GM18508 (cell line): ENCODE measurements at regions not wholly inside any gene's neighbourhood (a gene's known extent, or its start where the extent isn't known, plus 50 kb on each side); places are given as distances from the start of the nearest gene placed in this dataset.
"Not testable (repeated sequence)": the region's sequence is repeated elsewhere in the genome, so short reads cannot be mapped to it uniquely, and the experiment has no call there.

ENCODE experiments used
- ATAC-seq: cut with Tn5 transposase; IDR thresholded peaks from one replicate; pipeline ENCODE4 v1.9.1; 2021; ENCODE audit warnings: moderate number of reproducible peaks; ENCODE audit not compliant: insufficient read depth, unreplicated experiment

- ATAC-seq, result no peak
These were observed 256.4 kb upstream of the ARHGEF26 start for GRCh38 chr3:153864793-153865192.

- ATAC-seq, result no peak
These were observed 254.3 kb upstream of the ARHGEF26 start for GRCh38 chr3:153866901-153867300.

- not testable (repeated sequence) for ATAC-seq
These were observed 246.8 kb upstream of the ARHGEF26 start for GRCh38 chr3:153874348-153874747.

- ATAC-seq, result no peak
These were observed 240.7 kb upstream of the ARHGEF26 start for GRCh38 chr3:153880493-153880892.

- no peak for ATAC-seq
These were observed 240.0 kb upstream of the ARHGEF26 start for GRCh38 chr3:153881201-153881600.

- ATAC-seq, result no peak
These were observed 235.8 kb upstream of the ARHGEF26 start for GRCh38 chr3:153885359-153885758.

- no peak for ATAC-seq
These were observed 231.3 kb upstream of the ARHGEF26 start for GRCh38 chr3:153889905-153890334.

- ATAC-seq, result no peak
These were observed 229.1 kb upstream of the ARHGEF26 start for GRCh38 chr3:153892126-153892525.

- ATAC-seq, result no peak
These were observed 226.3 kb upstream of the ARHGEF26 start for GRCh38 chr3:153894857-153895256.

GRCh38 chr3:153896197-153896596 lies 225.0 kb upstream of the ARHGEF26 start:
- ATAC-seq, result no peak

GRCh38 chr3:153897025-153897723 lies 224.0 kb upstream of the ARHGEF26 start:
- ATAC-seq, result peak; percentile 81

- ATAC-seq, result peak; percentile 67
These were observed 223.3 kb upstream of the ARHGEF26 start for GRCh38 chr3:153897842-153898241.

- no peak for ATAC-seq
These were observed 220.0 kb upstream of the ARHGEF26 start for GRCh38 chr3:153901152-153901551.

- no peak for ATAC-seq
These were observed 219.2 kb upstream of the ARHGEF26 start for GRCh38 chr3:153901991-153902390.

GRCh38 chr3:153903430-153903829 lies 217.8 kb upstream of the ARHGEF26 start:
- ATAC-seq, result no peak

- ATAC-seq, result no peak
These were observed 214.8 kb upstream of the ARHGEF26 start for GRCh38 chr3:153906366-153906765.

GRCh38 chr3:153910387-153910786 lies 210.8 kb upstream of the ARHGEF26 start:
- ATAC-seq, result no peak

- no peak for ATAC-seq
These were observed 210.1 kb upstream of the ARHGEF26 start for GRCh38 chr3:153911116-153911515.

- ATAC-seq, result no peak
These were observed 201.4 kb upstream of the ARHGEF26 start for GRCh38 chr3:153919773-153920172.

GRCh38 chr3:153921826-153922225 lies 199.4 kb upstream of the ARHGEF26 start:
- ATAC-seq, result no peak

- ATAC-seq, result no peak
These were observed 195.2 kb upstream of the ARHGEF26 start for GRCh38 chr3:153925841-153926514.

- peak; percentile 82 for ATAC-seq
These were observed 194.1 kb upstream of the ARHGEF26 start for GRCh38 chr3:153927107-153927506.
